CD14-positive monocyte (primary cell): ENCODE measurements at regions not wholly inside any gene's neighbourhood (a gene's known extent, or its start where the extent isn't known, plus 50 kb on each side); places are given as distances from the start of the nearest gene placed in this dataset.

ENCODE experiments used
- DNase-seq, 3 donors: peaks; one replicate each; pipeline ENCODE4 v3.0.0-alpha.2; 2011 to 2022
- H2AFZ ChIP-seq: 2 replicates; pipeline ENCODE4 v1.6.0; 2012; ENCODE audit warnings: mild to moderate bottlenecking, low read depth, low read length, inconsistent platforms; ENCODE audit not compliant: insufficient read depth, poor library complexity, severe bottlenecking
- H3K27ac ChIP-seq, 2 donors: 1 replicate in 1 of 2; 2 replicates in 1 of 2; pipeline ENCODE4 v1.5.1; 2012 to 2013; ENCODE audit warnings: low read length in 2 of 2, control low read depth in 1 of 2, inconsistent platforms in 1 of 2, low read depth in 1 of 2, mild to moderate bottlenecking in 1 of 2
- H3K27me3 ChIP-seq, 2 donors: one replicate each; pipeline versions ENCODE4 v1.6.0 to v1.6.1; 2011 to 2013; ENCODE audit warnings: low read length in 2 of 2; ENCODE audit not compliant: control insufficient read depth in 2 of 2, insufficient read depth in 2 of 2
- H3K36me3 ChIP-seq, 2 donors: replicated peaks in 1 of 2; 1 replicate in 1 of 2; 2 replicates in 1 of 2; pipeline versions ENCODE4 v1.5.1 to v1.6.1; 2012 to 2013; ENCODE audit warnings: low read length in 2 of 2, control low read depth in 1 of 2, inconsistent platforms in 1 of 2, mild to moderate bottlenecking in 1 of 2; ENCODE audit not compliant: insufficient read depth in 2 of 2, control insufficient read depth in 1 of 2
- H3K4me1 ChIP-seq, 2 donors: 1 replicate in 1 of 2; 2 replicates in 1 of 2; pipeline versions ENCODE4 v1.5.1 to v1.6.1; 2012 to 2013; ENCODE audit warnings: low read length in 2 of 2, control low read depth in 1 of 2, inconsistent platforms in 1 of 2, mild to moderate bottlenecking in 1 of 2, moderate library complexity in 1 of 2; ENCODE audit not compliant: insufficient read depth in 2 of 2, control insufficient read depth in 1 of 2
- H3K4me2 ChIP-seq: replicated peaks from 2 replicates; pipeline ENCODE3; 2012; ENCODE audit warnings: low read length, moderate library complexity, mild to moderate bottlenecking; ENCODE audit not compliant: poor library complexity, severe bottlenecking; ENCODE audit errors: extremely low read depth
- H3K4me3 ChIP-seq, 3 experiments: fragments of 200-600 bp in 1 of 3; sonication (generic) in 1 of 3; replicated peaks in 1 of 3; 1 replicate in 2 of 3; 2 replicates in 1 of 3; pipeline ENCODE4 v1.5.1; 2011 to 2013; ENCODE audit warnings: low read length in 3 of 3, mild to moderate bottlenecking in 3 of 3, control low read depth in 2 of 3, low read depth in 2 of 3, inconsistent platforms in 1 of 3, moderate library complexity in 1 of 3
- H3K79me2 ChIP-seq: 2 replicates; pipeline ENCODE4 v1.6.0; 2012; ENCODE audit warnings: mild to moderate bottlenecking, control low read depth, inconsistent platforms, low read length, moderate library complexity; ENCODE audit not compliant: insufficient read depth
- H3K9ac ChIP-seq: 2 replicates; pipeline ENCODE4 v1.6.0; 2017; ENCODE audit warnings: low read length, mild to moderate bottlenecking; ENCODE audit not compliant: insufficient read depth, poor library complexity, severe bottlenecking
- H3K9me3 ChIP-seq, 2 donors: replicated peaks in 1 of 2; 1 replicate in 1 of 2; 2 replicates in 1 of 2; pipeline versions ENCODE4 v1.5.1 to v1.6.1; 2012 to 2013; ENCODE audit warnings: low read length in 2 of 2, control low read depth in 1 of 2; ENCODE audit not compliant: control insufficient read depth in 1 of 2, insufficient read depth in 1 of 2
- H4K20me1 ChIP-seq: 2 replicates; pipeline ENCODE4 v1.6.0; 2012; ENCODE audit warnings: mild to moderate bottlenecking, low read length, control low read depth, moderate library complexity; ENCODE audit not compliant: insufficient read depth
- H3K27ac Mint-ChIP-seq, 7 donors: one replicate each; pipeline ENCODE4 v1.8.0; 2020; ENCODE audit warnings: mild to moderate bottlenecking in 7 of 7, mixed read lengths in 7 of 7, moderate library complexity in 6 of 7, inconsistent platforms in 2 of 7
- H3K27me3 Mint-ChIP-seq, 3 donors: one replicate each; pipeline ENCODE4 v1.8.0; 2021 to 2022; ENCODE audit warnings: low read depth in 3 of 3, mild to moderate bottlenecking in 3 of 3, mixed read lengths in 3 of 3, moderate library complexity in 3 of 3, inconsistent platforms in 1 of 3
- H3K36me3 Mint-ChIP-seq, 2 donors: one replicate each; pipeline ENCODE4 v1.8.0; 2020; ENCODE audit warnings: mixed read lengths in 2 of 2, inconsistent platforms in 1 of 2, mild to moderate bottlenecking in 1 of 2
- H3K4me1 Mint-ChIP-seq: one replicate; pipeline ENCODE4 v1.8.0; 2020; ENCODE audit warnings: mild to moderate bottlenecking, mixed read lengths
- H3K4me3 Mint-ChIP-seq, 2 donors: one replicate each; pipeline ENCODE4 v1.8.0; 2020; ENCODE audit warnings: mild to moderate bottlenecking in 2 of 2, mixed read lengths in 2 of 2, moderate library complexity in 1 of 2
- H3K9me3 Mint-ChIP-seq, 7 donors: one replicate each; pipeline ENCODE4 v1.8.0; 2020 to 2022; ENCODE audit warnings: mixed read lengths in 7 of 7, mild to moderate bottlenecking in 6 of 7, moderate library complexity in 6 of 7, inconsistent platforms in 2 of 7
- WGBS: methylation state at CpG from one replicate; pipeline ENCODE4 v1.1.5; 2013; ENCODE audit warnings: missing lambda C conversion rate; ENCODE audit not compliant: insufficient coverage; 5-methylcytosine and 5-hydroxymethylcytosine counted together
- intact Hi-C, 2 donors: fragments of 100-400 bp; cut with micrococcal nuclease; formaldehyde crosslinking; loops; one replicate each; pipeline versions ENCODE4 v1.15.0 to v1.15.1; 2023
- TF ChIP-seq, protein P1 (sequence below): fragments of 200-600 bp; IDR thresholded peaks from one replicate; pipeline ENCODE4 v1.8.0; 2022; ENCODE audit warnings: antibody characterized with exemption, mild to moderate bottlenecking

DNA sequence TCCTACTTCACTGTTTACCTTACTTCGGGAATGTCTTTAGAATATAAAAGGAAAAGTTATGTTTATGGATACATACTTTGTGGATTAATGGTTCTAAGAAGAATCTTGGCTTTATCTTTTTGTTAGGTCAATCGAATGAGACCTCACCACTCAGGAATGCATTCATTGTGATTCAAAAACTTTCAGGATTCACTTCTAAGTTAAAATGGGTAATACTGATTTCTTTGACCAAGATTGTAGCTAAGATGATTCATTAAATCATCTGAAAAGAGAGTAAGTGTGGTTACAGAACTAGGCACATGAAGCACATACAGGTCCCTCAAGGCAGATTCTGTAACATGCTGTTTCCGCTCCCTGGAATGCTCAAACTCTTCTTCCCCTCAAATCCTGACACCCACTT lies 716.4 kb downstream of the KCNA4 start:
- Histone ChIP-seq H3K9ac (no peak overlapping the region), H3K27me3 (no peaks in the 10 kb centered on the region), H3K27ac (no peak overlapping the region), H3K4me2 (no peak overlapping the region), H3K9me3 (no peaks in the 10 kb centered on the region), H3K4me3 (no peak overlapping the region), H4K20me1 (no peaks in the 10 kb centered on the region), H3K4me1 (no peaks in the 10 kb centered on the region), H3K36me3 (no peaks in the 10 kb centered on the region), H2AFZ (no peak overlapping the region), H3K79me2 (no peaks in the 10 kb centered on the region)
- DNase-seq: no peak
- H3K27ac Mint-ChIP-seq: no peak overlapping the region
- 86% methylated on average over 1 of the region's 3 CpGs for WGBS
- H3K4me1 Mint-ChIP-seq: no peaks in the 10 kb centered on the region
- no peaks in the 10 kb centered on the region for H3K9me3 Mint-ChIP-seq
- no peak overlapping the region for H3K4me3 Mint-ChIP-seq
- TF ChIP-seq, protein P1, sequence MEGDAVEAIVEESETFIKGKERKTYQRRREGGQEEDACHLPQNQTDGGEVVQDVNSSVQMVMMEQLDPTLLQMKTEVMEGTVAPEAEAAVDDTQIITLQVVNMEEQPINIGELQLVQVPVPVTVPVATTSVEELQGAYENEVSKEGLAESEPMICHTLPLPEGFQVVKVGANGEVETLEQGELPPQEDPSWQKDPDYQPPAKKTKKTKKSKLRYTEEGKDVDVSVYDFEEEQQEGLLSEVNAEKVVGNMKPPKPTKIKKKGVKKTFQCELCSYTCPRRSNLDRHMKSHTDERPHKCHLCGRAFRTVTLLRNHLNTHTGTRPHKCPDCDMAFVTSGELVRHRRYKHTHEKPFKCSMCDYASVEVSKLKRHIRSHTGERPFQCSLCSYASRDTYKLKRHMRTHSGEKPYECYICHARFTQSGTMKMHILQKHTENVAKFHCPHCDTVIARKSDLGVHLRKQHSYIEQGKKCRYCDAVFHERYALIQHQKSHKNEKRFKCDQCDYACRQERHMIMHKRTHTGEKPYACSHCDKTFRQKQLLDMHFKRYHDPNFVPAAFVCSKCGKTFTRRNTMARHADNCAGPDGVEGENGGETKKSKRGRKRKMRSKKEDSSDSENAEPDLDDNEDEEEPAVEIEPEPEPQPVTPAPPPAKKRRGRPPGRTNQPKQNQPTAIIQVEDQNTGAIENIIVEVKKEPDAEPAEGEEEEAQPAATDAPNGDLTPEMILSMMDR: no peak
- no peaks in the 10 kb centered on the region for H3K27me3 Mint-ChIP-seq
- H3K36me3 Mint-ChIP-seq: no peaks in the 10 kb centered on the region
- intact Hi-C loops: no loop called here

DNA sequence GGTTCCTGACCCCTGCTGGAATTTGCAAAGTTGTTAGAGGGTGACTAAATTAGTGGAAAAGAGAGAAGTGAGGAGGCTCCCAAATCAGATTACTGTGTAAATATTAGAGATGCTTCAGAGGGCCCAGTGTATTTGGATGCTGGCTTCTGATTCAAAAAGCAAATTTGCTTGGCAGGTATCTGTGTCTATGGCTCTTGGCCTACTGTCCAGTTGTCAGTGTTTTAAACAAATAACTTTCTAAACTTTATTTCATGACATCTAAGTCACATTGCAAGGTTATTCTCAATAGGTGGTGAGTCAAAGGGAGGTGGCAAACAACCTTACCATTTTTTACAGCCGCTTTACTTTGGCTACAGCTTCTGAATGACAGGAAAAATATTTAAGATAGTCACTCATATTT lies 720.1 kb downstream of the KCNA4 start:
- Histone ChIP-seq H3K27ac (no peak overlapping the region), H3K4me2 (no peak overlapping the region), H3K4me3 (no peak overlapping the region), H3K9ac (no peak overlapping the region), H2AFZ (no peak overlapping the region), H3K4me1 (no peaks in the 10 kb centered on the region), H3K79me2 (no peaks in the 10 kb centered on the region), H3K27me3 (no peaks in the 10 kb centered on the region), H4K20me1 (no peaks in the 10 kb centered on the region), H3K36me3 (no peaks in the 10 kb centered on the region), H3K9me3 (no peaks in the 10 kb centered on the region)
- H3K4me1 Mint-ChIP-seq: no peaks in the 10 kb centered on the region
- no peak overlapping the region for H3K4me3 Mint-ChIP-seq
- no peaks in the 10 kb centered on the region for H3K9me3 Mint-ChIP-seq
- intact Hi-C loops: no loop called here
- no CpG with 5 or more reads among the region's 1 CpG for WGBS
- H3K27ac Mint-ChIP-seq: no peak overlapping the region
- DNase-seq: no peak
- H3K36me3 Mint-ChIP-seq: no peaks in the 10 kb centered on the region
- H3K27me3 Mint-ChIP-seq: no peaks in the 10 kb centered on the region
- TF ChIP-seq, protein P1: no peak
